ENCODE measurements at regions not wholly inside any gene's neighbourhood (a gene's known extent, or its start where the extent isn't known, plus 50 kb on each side); places are given as distances from the start of the nearest gene placed in this dataset.

GRCh38 chr15:95836536-95836935 lies 494.0 kb upstream of the NR2F2 start:
- no peak for DNase-seq (ENCODE audit: low spot score in 2 of 2)
- Histone ChIP-seq H3K4me1 (no peaks in the 10 kb centered on the region), H3K36me3 (no peaks in the 10 kb centered on the region), H3K9me3 (no peaks in the 10 kb centered on the region), H3K27me3 (no peaks in the 10 kb centered on the region), H3K27ac (no peak overlapping the region), H3K4me3 (no peak overlapping the region)
- TF ChIP-seq CTCF (IDR thresholded peaks at IDR 0.05) (no peak), POLR2AphosphoS5 (IDR thresholded peaks at IDR 0.05) (no peak), EP300 (IDR thresholded peaks at IDR 0.05) (no peak), POLR2A (IDR thresholded peaks at IDR 0.05) (no peak)
- WGBS, result 34% methylated on average over 1 of the region's 1 CpG

- H3K27ac ChIP-seq, result no peak overlapping the region
- WGBS, result 94% methylated on average over 4 of the region's 4 CpGs
Observed at GRCh38 chr15:95837341-95838004, 493.0 kb upstream of the NR2F2 start.

GRCh38 chr15:95839367-95839782 lies 491.1 kb upstream of the NR2F2 start:
- Histone ChIP-seq H3K27ac (no peak overlapping the region), H3K36me3 (no peaks in the 10 kb centered on the region), H3K27me3 (no peaks in the 10 kb centered on the region), H3K4me1 (no peaks in the 10 kb centered on the region), H3K4me3 (no peak overlapping the region), H3K9me3 (no peaks in the 10 kb centered on the region)
- DNase-seq (ENCODE audit: low spot score in 2 of 2), result no peak
- 52% methylated on average over 2 of the region's 2 CpGs for WGBS
- no peak for TF ChIP-seq CTCF (IDR thresholded peaks at IDR 0.05)
- no peak for TF ChIP-seq POLR2A (IDR thresholded peaks at IDR 0.05)

More at GRCh38 chr15:95837341-95838004, 493.0 kb upstream of the NR2F2 start:
- no peaks in the 10 kb centered on the region for H3K9me3 ChIP-seq
- no peaks in the 10 kb centered on the region for H3K4me1 ChIP-seq
- no peaks in the 10 kb centered on the region for H3K36me3 ChIP-seq
- no peak for DNase-seq (ENCODE audit: low spot score in 2 of 2)
- H3K27me3 ChIP-seq, result no peaks in the 10 kb centered on the region
- no peak for TF ChIP-seq POLR2A (IDR thresholded peaks at IDR 0.05)
- TF ChIP-seq CTCF (IDR thresholded peaks at IDR 0.05), result no peak
- TF ChIP-seq POLR2AphosphoS5 (IDR thresholded peaks at IDR 0.05), result no peak
- no peak overlapping the region for H3K4me3 ChIP-seq

GRCh38 chr15:95840004-95840403 lies 490.5 kb upstream of the NR2F2 start:
- 58% methylated on average over 4 of the region's 4 CpGs for whole genome bisulfite sequencing
- no peak overlapping the region for H3K27ac ChIP-seq
- H3K9me3 ChIP-seq, result no peaks in the 10 kb centered on the region
- DNase-seq (ENCODE audit: low spot score in 2 of 2), result no peak
- no peaks in the 10 kb centered on the region for H3K36me3 ChIP-seq
- H3K4me3 ChIP-seq, result no peak overlapping the region
- TF ChIP-seq POLR2A (IDR thresholded peaks at IDR 0.05), result no peak
- TF ChIP-seq POLR2AphosphoS5 (IDR thresholded peaks at IDR 0.05), result no peak
- TF ChIP-seq EP300 (IDR thresholded peaks at IDR 0.05), result no peak
- no peak for TF ChIP-seq CTCF (IDR thresholded peaks at IDR 0.05)
- no peaks in the 10 kb centered on the region for H3K4me1 ChIP-seq
- H3K27me3 ChIP-seq, result no peaks in the 10 kb centered on the region

- Histone ChIP-seq H3K36me3 (no peaks in the 10 kb centered on the region), H3K27me3 (no peaks in the 10 kb centered on the region), H3K27ac (no peak overlapping the region), H3K9me3 (no peaks in the 10 kb centered on the region), H3K4me3 (no peak overlapping the region), H3K4me1 (no peaks in the 10 kb centered on the region)
- WGBS, result 96% methylated on average over 6 of the region's 6 CpGs
- DNase-seq (ENCODE audit: low spot score in 2 of 2), result no peak
- no peak for TF ChIP-seq POLR2A (IDR thresholded peaks at IDR 0.05)
- no peak for TF ChIP-seq EP300 (IDR thresholded peaks at IDR 0.05)
- TF ChIP-seq POLR2AphosphoS5 (IDR thresholded peaks at IDR 0.05), result no peak
- no peak for TF ChIP-seq CTCF (IDR thresholded peaks at IDR 0.05)
Observed at GRCh38 chr15:95840855-95841254, 489.6 kb upstream of the NR2F2 start.

All from suprapubic skin (tissue), 4 donors.